Activated CD4-positive, alpha-beta T cell treated with anti-CD3 and anti-CD28 coated beads for 4 hours (primary cell): ENCODE measurements at regions not wholly inside any gene's neighbourhood (a gene's known extent, or its start where the extent isn't known, plus 50 kb on each side); places are given as distances from the start of the nearest gene placed in this dataset.

Experiments used
- DNase-seq, 2 donors: peaks; one replicate each; pipeline ENCODE4 v3.0.0-alpha.2; 2020

GRCh38 chr13:76406243-76406642 lies 480.0 kb downstream of the KCTD12 start:
- no peak for DNase-seq

GRCh38 chr13:76398425-76398824 lies 487.8 kb downstream of the KCTD12 start:
- DNase-seq = no peak

GRCh38 chr13:76397413-76397812 lies 488.8 kb downstream of the KCTD12 start:
- DNase-seq = no peak

DNA sequence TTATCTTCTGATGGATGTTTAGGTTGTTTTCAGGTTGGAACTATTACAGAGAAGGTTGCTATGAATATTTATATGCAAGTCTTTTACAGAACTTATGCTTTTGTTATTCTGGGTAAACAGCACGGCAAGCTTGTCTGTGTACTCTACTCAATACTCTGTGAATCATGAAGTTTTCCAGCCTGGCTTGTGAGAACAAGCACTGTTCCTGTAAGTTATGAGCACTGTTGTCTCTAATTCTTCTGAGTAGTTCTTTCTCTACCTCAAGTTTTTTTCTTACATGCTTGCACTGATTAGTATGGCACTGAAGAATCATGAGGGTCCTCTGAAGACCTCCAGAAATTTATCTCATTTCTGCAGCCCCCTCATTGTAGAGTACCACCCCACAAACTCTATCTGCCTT lies 496.9 kb downstream of the KCTD12 start:
- no peak for DNase-seq

- no peak for DNase-seq
Measured at GRCh38 chr13:76387566-76387965, 498.6 kb downstream of the KCTD12 start.

- DNase-seq = no peak
Measured at GRCh38 chr13:76386321-76386720, 499.9 kb downstream of the KCTD12 start.

DNA sequence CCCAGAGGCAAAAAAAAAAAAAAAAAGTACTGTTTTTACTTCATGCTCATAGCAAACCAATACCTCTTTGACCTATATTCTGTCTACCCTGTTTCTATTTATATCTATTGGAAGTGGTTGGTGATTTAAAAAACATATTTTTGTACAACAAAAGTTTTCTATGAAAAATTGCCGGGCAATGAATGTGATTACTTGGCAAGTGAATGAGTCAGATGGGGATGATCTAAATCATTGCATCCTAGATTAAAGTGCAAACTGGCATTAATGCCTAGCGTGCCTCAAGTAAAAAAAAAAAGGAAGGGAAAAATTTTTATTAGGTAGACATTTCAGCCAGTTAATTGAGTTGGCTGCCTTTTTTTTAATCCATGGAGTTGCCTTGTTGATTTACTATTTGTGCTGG lies 500.6 kb downstream of the KCTD12 start:
- DNase-seq = no peak

GRCh38 chr13:76383676-76384461 lies 502.3 kb downstream of the KCTD12 start:
- no peak for DNase-seq

DNA sequence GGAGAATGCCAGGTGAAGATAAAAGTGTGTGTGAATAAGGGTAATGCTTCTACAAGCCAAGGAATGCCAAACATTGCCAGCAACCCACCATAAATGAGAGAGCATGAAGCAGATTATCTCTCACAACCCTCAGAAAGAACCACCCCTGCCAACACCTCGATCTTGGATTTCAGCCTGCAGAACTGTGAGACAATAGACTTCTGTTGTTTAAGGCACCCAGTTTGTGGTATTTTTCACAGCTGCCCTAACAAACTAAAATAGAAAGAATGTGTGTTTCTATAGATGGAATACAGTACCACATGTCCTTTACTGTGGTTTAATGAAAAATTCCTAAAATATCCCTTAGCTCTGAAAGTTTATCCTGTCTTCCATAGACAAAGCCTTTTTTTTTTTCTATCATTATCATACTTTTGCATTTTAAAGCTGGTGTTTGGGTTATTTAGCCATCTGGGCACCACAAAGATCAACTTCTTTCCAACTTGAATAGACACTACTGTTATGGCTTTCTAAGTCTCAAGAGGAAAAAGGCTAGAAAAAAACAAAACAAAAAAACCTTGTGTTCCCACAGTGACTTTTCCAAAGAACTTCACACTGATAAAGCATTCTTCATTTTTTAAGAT lies 505.6 kb downstream of the KCTD12 start:
- DNase-seq = no peak

- no peak for DNase-seq
Measured at GRCh38 chr13:76379341-76380105, 506.7 kb downstream of the KCTD12 start.

- no peak for DNase-seq
Measured at GRCh38 chr13:76378767-76379166, 507.4 kb downstream of the KCTD12 start.

- no peak for DNase-seq
Measured at GRCh38 chr13:76363682-76364289, 522.4 kb downstream of the KCTD12 start.

GRCh38 chr13:76361868-76362267 lies 524.3 kb downstream of the KCTD12 start:
- no peak for DNase-seq

DNA sequence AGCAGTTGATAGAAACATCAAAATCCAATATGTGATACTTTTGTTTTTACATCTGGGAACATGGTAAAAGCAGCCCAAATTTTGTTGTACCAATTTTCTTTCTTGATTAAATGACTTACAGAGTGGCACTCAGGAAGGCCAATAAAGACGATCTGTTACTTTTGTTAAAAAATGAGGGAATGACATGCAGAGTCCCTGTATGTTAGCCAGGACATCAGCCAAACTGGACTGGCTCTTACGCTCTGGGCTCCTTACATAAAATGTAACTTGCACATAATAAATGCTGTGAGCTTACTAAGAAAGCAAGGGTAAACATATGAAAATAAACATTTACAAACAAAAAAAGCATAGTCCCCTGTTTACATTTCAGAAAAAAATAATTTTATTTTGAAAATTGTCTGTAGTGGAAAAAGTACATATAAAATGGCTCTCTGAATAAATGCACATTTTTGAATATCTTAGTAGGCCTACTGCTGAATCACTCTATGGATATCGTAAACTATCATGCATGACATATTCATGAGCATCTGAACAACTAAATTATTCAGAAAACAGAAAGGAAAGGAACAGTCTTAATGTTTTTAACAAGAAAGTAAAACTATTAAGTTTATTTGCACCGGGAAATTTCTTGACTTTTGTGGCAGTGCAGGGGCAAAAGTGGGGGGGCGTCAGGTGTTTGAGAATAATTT lies 534.5 kb downstream of the KCTD12 start:
- DNase-seq = no peak

GRCh38 chr13:76350399-76350798 lies 535.8 kb downstream of the KCTD12 start:
- DNase-seq = no peak

DNA sequence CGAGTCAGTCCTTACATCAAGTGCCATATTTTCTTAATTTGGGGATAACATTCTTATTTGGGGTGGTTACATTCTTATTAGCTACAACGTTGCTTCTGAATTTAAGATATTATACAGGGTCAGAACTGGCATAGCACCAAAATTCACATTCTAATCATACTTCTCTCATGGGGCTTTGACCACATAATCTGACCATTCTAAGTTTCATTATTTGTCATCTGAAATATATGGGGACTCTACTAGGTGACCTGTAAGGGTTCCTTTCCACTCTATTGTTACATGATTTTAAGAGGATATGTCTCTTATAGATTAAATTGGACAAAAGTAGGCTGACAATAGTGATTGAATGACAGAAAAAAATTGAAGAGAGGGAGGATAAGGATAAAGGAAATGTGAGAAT lies 536.5 kb downstream of the KCTD12 start:
- no peak for DNase-seq

GRCh38 chr13:76339649-76340048 lies 546.6 kb downstream of the KCTD12 start:
- DNase-seq = no peak

DNA sequence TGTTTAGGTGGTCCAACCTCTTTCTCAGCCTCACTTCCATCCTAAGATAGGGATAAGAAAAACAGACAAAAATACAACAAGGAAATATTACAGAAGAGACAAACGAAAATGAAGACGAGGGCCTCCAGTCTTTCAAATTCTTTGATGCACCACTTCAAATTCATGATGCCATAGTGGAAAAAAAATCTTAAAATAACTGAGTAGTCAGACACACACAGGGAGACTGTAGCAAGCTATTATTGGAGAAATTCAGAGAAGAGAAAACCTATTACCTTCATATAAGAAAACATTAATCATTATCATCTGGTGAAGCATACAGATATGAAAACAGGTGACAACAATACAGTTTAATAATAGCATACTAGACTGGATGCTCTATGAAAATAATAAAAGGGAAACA lies 548.2 kb downstream of the KCTD12 start:
- DNase-seq = no peak

GRCh38 chr13:76336889-76337844 lies 549.0 kb downstream of the KCTD12 start:
- DNase-seq = no peak

GRCh38 chr13:76335463-76335862 lies 550.7 kb downstream of the KCTD12 start:
- DNase-seq = no peak

GRCh38 chr13:76331943-76332712 lies 554.1 kb downstream of the KCTD12 start:
- no peak for DNase-seq
